IMR-90 (cell line): ENCODE measurements at regions not wholly inside any gene's neighbourhood (a gene's known extent, or its start where the extent isn't known, plus 50 kb on each side); places are given as distances from the start of the nearest gene placed in this dataset.

Experiments
- ATAC-seq: fragments of 200-7000 bp; cut with Tn5 transposase; 2 replicates; pipeline ENCODE4 v1.9.1; 2020; ENCODE audit warnings: low read depth, mild to moderate bottlenecking, moderate library complexity
- BruUV-seq: library from RNA; stranded (reverse); fragments of 400-500 nt; replicated peaks from 2 replicates; lab custom pipeline; 2021; lab: Mats Ljungman, UMichigan
- CTCF ChIA-PET: fragments of 300-600 bp; formaldehyde crosslinking; extraction: SDS; loops from one replicate; lab custom pipeline; 2021; ENCODE audit warnings: antibody characterized with exemption; lab: Yijun Ruan, JAX
- POLR2A ChIA-PET: fragments of 300-600 bp; sonication (Branson Sonifier 250); formaldehyde crosslinking; loops from one replicate; lab custom pipeline; 2022; ENCODE audit warnings: antibody characterized with exemption; ENCODE audit not compliant: unreplicated experiment; lab: Charles Lee
- DNase-seq: peaks from one replicate; pipeline ENCODE4 v3.0.0; 2013
- H2AFZ ChIP-seq: replicated peaks from 2 replicates; pipeline ENCODE3; 2013; ENCODE audit warnings: low read length, mild to moderate bottlenecking; ENCODE audit not compliant: poor library complexity
- H2AK5ac ChIP-seq: 2 replicates; pipeline ENCODE4 v1.6.1; 2013; ENCODE audit warnings: low read depth, low read length, inconsistent platforms
- H2AK9ac ChIP-seq: replicated peaks from 2 replicates; pipeline ENCODE3; 2013; ENCODE audit warnings: mild to moderate bottlenecking, low read depth, low read length, moderate library complexity; ENCODE audit not compliant: poor library complexity
- H2BK120ac ChIP-seq: 2 replicates; pipeline ENCODE4 v1.6.1; 2013; ENCODE audit warnings: low read depth, low read length, inconsistent platforms
- H2BK15ac ChIP-seq: 3 replicates; pipeline ENCODE4 v1.6.1; 2013; ENCODE audit warnings: low read depth, low read length, inconsistent platforms
- H2BK20ac ChIP-seq: 2 replicates; pipeline ENCODE4 v1.6.1; 2013; ENCODE audit warnings: low read depth, mild to moderate bottlenecking, inconsistent platforms, low read length, moderate library complexity
- H2BK5ac ChIP-seq: 2 replicates; pipeline ENCODE4 v1.6.1; 2013; ENCODE audit warnings: mild to moderate bottlenecking, low read depth, low read length, inconsistent platforms; ENCODE audit not compliant: poor library complexity, severe bottlenecking
- H3K14ac ChIP-seq: replicated peaks from 2 replicates; pipeline ENCODE4 v1.6.1; 2013; ENCODE audit warnings: low read depth, low read length, inconsistent platforms
- H3K18ac ChIP-seq: 2 replicates; pipeline ENCODE4 v1.6.1; 2013; ENCODE audit warnings: low read depth, low read length, control low read depth
- H3K23ac ChIP-seq: 2 replicates; pipeline ENCODE4 v1.6.1; 2013; ENCODE audit warnings: low read depth, low read length, inconsistent platforms
- H3K27ac ChIP-seq: 2 replicates; pipeline ENCODE4 v1.5.1; 2013; ENCODE audit warnings: mild to moderate bottlenecking, control low read depth, low read length; ENCODE audit not compliant: insufficient read depth
- H3K27me3 ChIP-seq: 2 replicates; pipeline ENCODE4 v1.6.1; 2013; ENCODE audit warnings: low read length; ENCODE audit not compliant: control insufficient read depth, insufficient read depth
- H3K36me3 ChIP-seq: 2 replicates; pipeline ENCODE4 v1.6.1; 2013; ENCODE audit warnings: low read length, mixed read lengths; ENCODE audit not compliant: control insufficient read depth, insufficient read depth
- H3K4ac ChIP-seq: 2 replicates; pipeline ENCODE4 v1.6.1; 2013; ENCODE audit warnings: low read depth, low read length, inconsistent platforms
- H3K4me1 ChIP-seq: 2 replicates; pipeline ENCODE4 v1.6.1; 2013; ENCODE audit warnings: low read length, mixed read lengths; ENCODE audit not compliant: control insufficient read depth, insufficient read depth
- H3K4me2 ChIP-seq: 2 replicates; pipeline ENCODE4 v1.6.1; 2013; ENCODE audit warnings: low read depth, mild to moderate bottlenecking, control low read depth, low read length, moderate library complexity
- H3K4me3 ChIP-seq: 2 replicates; pipeline ENCODE4 v1.5.1; 2013; ENCODE audit warnings: low read depth, mild to moderate bottlenecking, control low read depth, low read length, moderate library complexity; ENCODE audit not compliant: insufficient read depth
- H3K56ac ChIP-seq: 2 replicates; pipeline ENCODE4 v1.6.1; 2013; ENCODE audit warnings: low read length, inconsistent platforms; ENCODE audit not compliant: insufficient read depth; ENCODE audit errors: extremely low read depth
- H3K79me1 ChIP-seq, 2 experiments: 2 replicates each; pipeline ENCODE4 v1.6.1; 2013; ENCODE audit warnings: low read length in 2 of 2, inconsistent platforms in 1 of 2, low read depth in 1 of 2
- H3K9ac ChIP-seq: 2 replicates; pipeline ENCODE4 v1.6.1; 2013; ENCODE audit warnings: low read depth, low read length, control low read depth
- H3K9me1 ChIP-seq: 2 replicates; pipeline ENCODE4 v1.6.1; 2013; ENCODE audit warnings: low read length, inconsistent platforms; ENCODE audit not compliant: insufficient read depth
- H3K9me3 ChIP-seq: 2 replicates; pipeline ENCODE4 v1.6.1; 2013; ENCODE audit warnings: low read length; ENCODE audit not compliant: control insufficient read depth, insufficient read depth
- H4K20me1 ChIP-seq: 2 replicates; pipeline ENCODE4 v1.6.1; 2013; ENCODE audit warnings: low read length, inconsistent platforms; ENCODE audit not compliant: insufficient read depth
- H4K5ac ChIP-seq: 2 replicates; pipeline ENCODE4 v1.6.1; 2013; ENCODE audit warnings: mild to moderate bottlenecking, low read depth, low read length, control low read depth
- H4K8ac ChIP-seq, 2 experiments: 2 replicates each; pipeline ENCODE4 v1.6.1; 2013; ENCODE audit warnings: low read depth in 2 of 2, low read length in 2 of 2, control low read depth in 1 of 2, inconsistent platforms in 1 of 2
- H4K91ac ChIP-seq: 2 replicates; pipeline ENCODE4 v1.6.1; 2013; ENCODE audit warnings: low read depth, low read length, inconsistent platforms; ENCODE audit not compliant: insufficient read depth
- BHLHE40 ChIP-seq: fragments of 150-350 bp; IDR thresholded peaks from 2 replicates; pipeline ENCODE4 v1.6.1; 2016; ENCODE audit warnings: mild to moderate bottlenecking, low read depth, low read length
- CEBPB ChIP-seq: IDR thresholded peaks from 2 replicates; pipeline ENCODE4 v1.6.1; 2012; ENCODE audit warnings: low read depth, low read length, improper control_type of control experiment
- CHD1 ChIP-seq: IDR thresholded peaks from 2 replicates; pipeline ENCODE4 v1.6.1; 2012; ENCODE audit warnings: low read depth, low read length, improper control_type of control experiment
- CTCF ChIP-seq: conservative IDR thresholded peaks from 2 replicates; pipeline ENCODE4 v1.5.1; 2012; ENCODE audit warnings: mild to moderate bottlenecking, low read depth, low read length, improper control_type of control experiment
- FOS ChIP-seq: fragments of 150-350 bp; IDR thresholded peaks from 2 replicates; pipeline ENCODE4 v1.6.1; 2016; ENCODE audit warnings: low read depth, low read length
- MAFK ChIP-seq: IDR thresholded peaks from 2 replicates; pipeline ENCODE4 v1.6.1; 2012; ENCODE audit warnings: low read depth, low read length, improper control_type of control experiment
- MAZ ChIP-seq: IDR thresholded peaks from 2 replicates; pipeline ENCODE4 v1.6.1; 2012; ENCODE audit warnings: low read depth, mild to moderate bottlenecking, low read length, improper control_type of control experiment, moderate library complexity, borderline replicate concordance
- NFE2L2 ChIP-seq: fragments of 150-350 bp; IDR thresholded peaks from 2 replicates; pipeline ENCODE4 v1.6.1; 2016; ENCODE audit warnings: low read depth, mild to moderate bottlenecking, low read length
- POLR2A ChIP-seq: IDR thresholded peaks from 2 replicates; pipeline ENCODE4 v1.6.1; 2012; ENCODE audit warnings: mild to moderate bottlenecking, low read depth, low read length
- RAD21 ChIP-seq: IDR thresholded peaks from 2 replicates; pipeline ENCODE4 v1.6.1; 2012; ENCODE audit warnings: low read length, improper control_type of control experiment
- RCOR1 ChIP-seq: IDR thresholded peaks from 2 replicates; pipeline ENCODE4 v1.6.1; 2012; ENCODE audit warnings: mild to moderate bottlenecking, low read length, improper control_type of control experiment; ENCODE audit not compliant: insufficient replicate concordance
- RFX5 ChIP-seq: IDR thresholded peaks from 2 replicates; pipeline ENCODE4 v1.8.0; 2012; ENCODE audit warnings: low read depth, mild to moderate bottlenecking, low read length, moderate library complexity
- USF2 ChIP-seq: fragments of 150-350 bp; IDR thresholded peaks from 2 replicates; pipeline ENCODE4 v1.6.1; 2017; ENCODE audit warnings: mild to moderate bottlenecking, antibody characterized with exemption, low read length, low read depth
- WGBS, 2 experiments: methylation state at CpG; one replicate each; pipeline versions ENCODE4 v1.1.5 to v1.1.7; 2013; ENCODE audit warnings: missing lambda C conversion rate in 2 of 2; ENCODE audit not compliant: insufficient read length in 1 of 2; ENCODE audit errors: extremely low coverage in 2 of 2; 5-methylcytosine and 5-hydroxymethylcytosine counted together
- dilution Hi-C: fragments of 300-500 bp; cut with HindIII; formaldehyde crosslinking; loops from one replicate; pipeline ENCODE4 v1.14.3; 2018; ENCODE audit warnings: low sequenced_read_pairs; ENCODE audit not compliant: unreplicated experiment
- in situ Hi-C: fragments of 300-500 bp; cut with MboI; formaldehyde crosslinking; loops from 3 replicates; pipeline ENCODE4 v1.14.3; 2019; ENCODE audit warnings: low sequenced_read_pairs, inconsistent platforms, mixed read lengths
- intact Hi-C: fragments of 100-400 bp; cut with micrococcal nuclease; formaldehyde crosslinking; loops from 2 replicates; pipeline ENCODE4 v1.10.0; 2022

- no peak for TF ChIP-seq USF2
Observed at GRCh38 chr7:106597751-106598546, 63.0 kb downstream of the CCDC71L start (continued).

GRCh38 chr7:106597014-106597413 is 63.9 kb downstream of the CCDC71L start:
- no TSS peak for BruUV-seq
- ATAC-seq (no peak), DNase-seq (no peak)
- Histone ChIP-seq H2BK15ac (no peak overlapping the region), H3K36me3 (no peaks in the 10 kb centered on the region), H3K9me3 (no peaks in the 10 kb centered on the region), H4K91ac (no peak overlapping the region), H2AFZ (no peak overlapping the region), H2BK120ac (no peak overlapping the region), H2AK5ac (peak overlapping the region; percentile 51), H3K4me3 (no peak overlapping the region), H3K18ac (no peak overlapping the region), H4K5ac (no peak overlapping the region), H2BK5ac (no peak overlapping the region), H4K20me1 (no peaks in the 10 kb centered on the region), H2BK20ac (no peak overlapping the region), H3K27me3 (no peaks in the 10 kb centered on the region), H3K27ac (no peak overlapping the region), H3K79me1 (no peaks in the 10 kb centered on the region), H3K23ac (no peak overlapping the region), H3K9ac (no peak overlapping the region), H2AK9ac (no peak overlapping the region), H3K9me1 (0 out of 2 replicates have a peak, but pooled peaks cover 5% of the 10 kb centered on the region), H3K14ac (no peak overlapping the region), H3K4me1 (no peaks in the 10 kb centered on the region), H3K4me2 (no peak overlapping the region), H3K4ac (no peak overlapping the region), H3K56ac (no peak overlapping the region), H4K8ac (no peak overlapping the region; a peak in 1 of 4 replicates)
- ChIA-PET CTCF (interaction anchor here (1.8 kb wide), 1 partner anchor 55 kb away, joined by 4 read pairs; no protein-coding TSS in a partner anchor), POLR2A (no interaction called here)
- no CpG with 5 or more reads among the region's 2 CpGs for WGBS, 2 experiments
- intact Hi-C loops (no loop called here), in situ Hi-C loops (no loop called here), dilution Hi-C loops (no loop called here)
- TF ChIP-seq USF2 (no peak), CEBPB (no peak), MAZ (no peak), POLR2A (no peak), FOS (no peak), RFX5 (no peak), MAFK (no peak), CHD1 (no peak), NFE2L2 (no peak), CTCF (no peak), RAD21 (no peak), RCOR1 (no peak), BHLHE40 (no peak)
